ENCODE measurements at regions not wholly inside any gene's neighbourhood (a gene's known extent, or its start where the extent isn't known, plus 50 kb on each side); places are given as distances from the start of the nearest gene placed in this dataset.

DNA sequence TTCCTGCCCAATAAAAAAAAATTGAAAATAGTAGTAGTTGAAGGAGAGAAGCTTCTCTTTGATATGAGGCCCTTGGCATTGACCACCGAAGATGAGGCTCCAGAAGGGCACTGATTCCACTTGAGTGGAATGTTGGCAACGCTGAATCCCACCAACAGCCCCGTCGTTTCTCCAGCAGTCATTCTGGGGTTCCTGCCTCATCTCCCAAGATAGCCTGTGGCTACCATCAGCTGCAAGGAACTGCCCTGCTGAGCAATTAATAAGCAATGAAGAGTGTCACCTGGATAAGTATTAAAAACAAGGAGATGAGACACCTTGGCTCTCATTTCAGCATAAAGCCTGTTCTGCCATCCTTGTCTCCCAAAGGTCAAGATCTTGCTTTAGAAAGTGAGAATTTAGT lies 144.1 kb downstream of the CSNK2A3 start:
- no peak for DNase-seq (ENCODE audit: low read depth, low spot score)
- CTCF ChIA-PET: interaction anchor here (0.6 kb wide), 1 partner anchor 1293 kb away, joined by 3 read pairs; no protein-coding TSS in a partner anchor

More for the DNA sequence above, 144.1 kb downstream of the CSNK2A3 start:
- Histone ChIP-seq H3K27me3 (replicated peaks in 1 of 2; ENCODE audit: control insufficient read depth in 2 of 2, insufficient read depth in 2 of 2, low read length in 1 of 2) (peaks cover 0 to 6% of the 10 kb centered on the region in 2 experiments; a peak in 3 of 4 replicates), H3K4me2 (ENCODE audit: control insufficient read depth, insufficient read depth) (no peak overlapping the region), H3K9ac (ENCODE audit: control insufficient read depth, insufficient read depth, low read length) (no peak overlapping the region), H3K36me3 (ENCODE audit: control insufficient read depth in 2 of 2, insufficient read depth in 2 of 2, low read length in 1 of 2) (no peaks in the 10 kb centered on the region), H3K4me3 (no peak overlapping the region), H2AFZ (ENCODE audit: control insufficient read depth, low read depth, low read length) (no peak overlapping the region), H3K4me1 (ENCODE audit: control insufficient read depth, insufficient read depth, low read length) (no peaks in the 10 kb centered on the region), H3K27ac (ENCODE audit: control insufficient read depth, insufficient read depth) (no peak overlapping the region), H3K79me2 (ENCODE audit: control insufficient read depth, insufficient read depth, low read length) (no peaks in the 10 kb centered on the region), H3K9me3 (replicated peaks; ENCODE audit: control insufficient read depth, insufficient read depth, low read length) (no peaks in the 10 kb centered on the region; the same call in 1 of the 3 replicates), H4K20me1 (ENCODE audit: control insufficient read depth, insufficient read depth) (no peaks in the 10 kb centered on the region)
- POLR2A ChIA-PET: no interaction called here
- SMC1A ChIA-PET (ENCODE audit: uncharacterized antibody, unreplicated experiment): no interaction called here
- BruUV-seq (replicated peaks): no TSS peak
- no peak for ATAC-seq
- RAD21 ChIA-PET (ENCODE audit: unreplicated experiment): no interaction called here
- in situ Hi-C loops (cut with MboI) (no loop called here), intact Hi-C loops (cut with micrococcal nuclease; ENCODE audit: unreplicated experiment) (loop anchor here (5.0 kb wide), 1 partner anchor 172 kb away; no protein-coding TSS in a partner anchor)
- WGBS (ENCODE audit: insufficient coverage, insufficient replicate concordance, low lambda C conversion rate, missing lambda C conversion rate): 64% methylated on average over 4 of the region's 4 CpGs
- no peak for FAIRE-seq
- TF ChIP-seq SP1 (IDR thresholded peaks at IDR 0.05; ENCODE audit: low read depth, low read length) (no peak), BMI1 (IDR thresholded peaks at IDR 0.05; ENCODE audit: borderline replicate concordance) (no peak), DPF2 (IDR thresholded peaks at IDR 0.05) (no peak), STAT3 (IDR thresholded peaks at IDR 0.05; ENCODE audit: low read depth, low read length) (no peak)
- TF ChIP-seq, protein P1, sequence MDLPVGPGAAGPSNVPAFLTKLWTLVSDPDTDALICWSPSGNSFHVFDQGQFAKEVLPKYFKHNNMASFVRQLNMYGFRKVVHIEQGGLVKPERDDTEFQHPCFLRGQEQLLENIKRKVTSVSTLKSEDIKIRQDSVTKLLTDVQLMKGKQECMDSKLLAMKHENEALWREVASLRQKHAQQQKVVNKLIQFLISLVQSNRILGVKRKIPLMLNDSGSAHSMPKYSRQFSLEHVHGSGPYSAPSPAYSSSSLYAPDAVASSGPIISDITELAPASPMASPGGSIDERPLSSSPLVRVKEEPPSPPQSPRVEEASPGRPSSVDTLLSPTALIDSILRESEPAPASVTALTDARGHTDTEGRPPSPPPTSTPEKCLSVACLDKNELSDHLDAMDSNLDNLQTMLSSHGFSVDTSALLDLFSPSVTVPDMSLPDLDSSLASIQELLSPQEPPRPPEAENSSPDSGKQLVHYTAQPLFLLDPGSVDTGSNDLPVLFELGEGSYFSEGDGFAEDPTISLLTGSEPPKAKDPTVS (IDR thresholded peaks at IDR 0.05; ENCODE audit: low read depth, low read length): no peak
- TF ChIP-seq, protein P2, sequence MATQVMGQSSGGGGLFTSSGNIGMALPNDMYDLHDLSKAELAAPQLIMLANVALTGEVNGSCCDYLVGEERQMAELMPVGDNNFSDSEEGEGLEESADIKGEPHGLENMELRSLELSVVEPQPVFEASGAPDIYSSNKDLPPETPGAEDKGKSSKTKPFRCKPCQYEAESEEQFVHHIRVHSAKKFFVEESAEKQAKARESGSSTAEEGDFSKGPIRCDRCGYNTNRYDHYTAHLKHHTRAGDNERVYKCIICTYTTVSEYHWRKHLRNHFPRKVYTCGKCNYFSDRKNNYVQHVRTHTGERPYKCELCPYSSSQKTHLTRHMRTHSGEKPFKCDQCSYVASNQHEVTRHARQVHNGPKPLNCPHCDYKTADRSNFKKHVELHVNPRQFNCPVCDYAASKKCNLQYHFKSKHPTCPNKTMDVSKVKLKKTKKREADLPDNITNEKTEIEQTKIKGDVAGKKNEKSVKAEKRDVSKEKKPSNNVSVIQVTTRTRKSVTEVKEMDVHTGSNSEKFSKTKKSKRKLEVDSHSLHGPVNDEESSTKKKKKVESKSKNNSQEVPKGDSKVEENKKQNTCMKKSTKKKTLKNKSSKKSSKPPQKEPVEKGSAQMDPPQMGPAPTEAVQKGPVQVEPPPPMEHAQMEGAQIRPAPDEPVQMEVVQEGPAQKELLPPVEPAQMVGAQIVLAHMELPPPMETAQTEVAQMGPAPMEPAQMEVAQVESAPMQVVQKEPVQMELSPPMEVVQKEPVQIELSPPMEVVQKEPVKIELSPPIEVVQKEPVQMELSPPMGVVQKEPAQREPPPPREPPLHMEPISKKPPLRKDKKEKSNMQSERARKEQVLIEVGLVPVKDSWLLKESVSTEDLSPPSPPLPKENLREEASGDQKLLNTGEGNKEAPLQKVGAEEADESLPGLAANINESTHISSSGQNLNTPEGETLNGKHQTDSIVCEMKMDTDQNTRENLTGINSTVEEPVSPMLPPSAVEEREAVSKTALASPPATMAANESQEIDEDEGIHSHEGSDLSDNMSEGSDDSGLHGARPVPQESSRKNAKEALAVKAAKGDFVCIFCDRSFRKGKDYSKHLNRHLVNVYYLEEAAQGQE (IDR thresholded peaks at IDR 0.05; ENCODE audit: low read depth, low read length): no peak
